H1 (cell line): ENCODE measurements at regions not wholly inside any gene's neighbourhood (a gene's known extent, or its start where the extent isn't known, plus 50 kb on each side); places are given as distances from the start of the nearest gene placed in this dataset.

Source experiments
- CTCF ChIA-PET: fragments of 300-600 bp; sonication (Branson Sonifier 250); formaldehyde crosslinking; loops from one replicate; lab custom pipeline; 2021; ENCODE audit not compliant: partially characterized antibody; lab: Charles Lee
- POLR2A ChIA-PET: fragments of 300-600 bp; sonication (Branson Sonifier 250); formaldehyde crosslinking; loops from one replicate; lab custom pipeline; 2021; ENCODE audit warnings: inconsistent platforms; ENCODE audit not compliant: partially characterized antibody; lab: Charles Lee
- DNase-seq, 2 experiments: peaks; one replicate each; pipeline versions ENCODE4 v3.0.0 to v3.0.0-alpha.2; 2010 to 2022; ENCODE audit warnings: low spot score in 2 of 2, low read depth in 1 of 2, mixed read lengths in 1 of 2
- FAIRE-seq: peaks from 2 replicates; lab custom pipeline; 2011; peaks lifted over from hg19 to GRCh38; lab: Jason Lieb, UNC
- H2AFZ ChIP-seq: 2 replicates; pipeline ENCODE4 v1.8.1; 2012; ENCODE audit warnings: low read length, inconsistent platforms
- H2AK5ac ChIP-seq: 2 replicates; pipeline ENCODE4 v1.6.1; 2013; ENCODE audit warnings: low read depth, low read length
- H2BK120ac ChIP-seq: replicated peaks from 2 replicates; pipeline ENCODE3; 2013; ENCODE audit warnings: low read depth, low read length, inconsistent platforms
- H2BK12ac ChIP-seq: 2 replicates; pipeline ENCODE4 v1.6.1; 2013; ENCODE audit warnings: low read depth, low read length
- H2BK15ac ChIP-seq: 2 replicates; pipeline ENCODE4 v1.6.1; 2013; ENCODE audit warnings: low read length
- H2BK20ac ChIP-seq: 2 replicates; pipeline ENCODE4 v1.6.1; 2013; ENCODE audit warnings: low read length
- H2BK5ac ChIP-seq: 2 replicates; pipeline ENCODE4 v1.6.1; 2013; ENCODE audit warnings: low read depth, low read length
- H3K14ac ChIP-seq: 2 replicates; pipeline ENCODE4 v1.6.1; 2013; ENCODE audit warnings: inconsistent platforms; ENCODE audit not compliant: insufficient read length
- H3K18ac ChIP-seq: 2 replicates; pipeline ENCODE4 v1.6.1; 2013; ENCODE audit warnings: low read length; ENCODE audit errors: extremely low read depth
- H3K23ac ChIP-seq: 2 replicates; pipeline ENCODE4 v1.6.1; 2013; ENCODE audit warnings: inconsistent platforms; ENCODE audit not compliant: insufficient read length
- H3K23me2 ChIP-seq: 2 replicates; pipeline ENCODE4 v1.6.1; 2013; ENCODE audit warnings: low read depth, low read length
- H3K27ac ChIP-seq: 2 replicates; pipeline ENCODE4 v1.6.1; 2011; ENCODE audit warnings: low read depth, low read length, inconsistent platforms
- H3K27me3 ChIP-seq, 4 experiments: replicated peaks in 1 of 4; 1 replicate in 1 of 4; 2 replicates in 3 of 4; pipeline versions ENCODE4 v1.6.1 to v1.8.1; 2011 to 2013; ENCODE audit warnings: low read length in 3 of 4, mild to moderate bottlenecking in 3 of 4, inconsistent platforms in 2 of 4, mixed read lengths in 2 of 4, moderate library complexity in 1 of 4; ENCODE audit not compliant: control insufficient read depth in 3 of 4, insufficient read depth in 3 of 4; ENCODE audit errors: extremely low read depth in 1 of 4
- H3K36me3 ChIP-seq, 4 experiments: 2 replicates each; pipeline versions ENCODE4 v1.6.1 to v1.8.1; 2011 to 2013; ENCODE audit warnings: mild to moderate bottlenecking in 4 of 4, low read length in 3 of 4, moderate library complexity in 2 of 4, control low read depth in 1 of 4, inconsistent platforms in 1 of 4; ENCODE audit not compliant: insufficient read depth in 4 of 4, control insufficient read depth in 2 of 4
- H3K4ac ChIP-seq: replicated peaks from 2 replicates; pipeline ENCODE3; 2013; ENCODE audit warnings: low read length, low read depth, mixed read lengths, inconsistent platforms; ENCODE audit not compliant: insufficient read length
- H3K4me1 ChIP-seq, 4 experiments: replicated peaks in 1 of 4; 1 replicate in 1 of 4; 2 replicates in 3 of 4; pipeline versions ENCODE4 v1.6.1 to v1.8.1; 2011 to 2013; ENCODE audit warnings: low read length in 3 of 4, inconsistent platforms in 2 of 4, mixed read lengths in 1 of 4; ENCODE audit not compliant: insufficient read depth in 4 of 4, control insufficient read depth in 3 of 4
- H3K4me2 ChIP-seq, 2 experiments: 2 replicates each; pipeline versions ENCODE4 v1.6.1 to v1.8.1; 2011 to 2013; ENCODE audit warnings: low read depth in 2 of 2, low read length in 2 of 2, control low read depth in 1 of 2, inconsistent platforms in 1 of 2, mild to moderate bottlenecking in 1 of 2; ENCODE audit not compliant: insufficient read depth in 1 of 2
- H3K4me3 ChIP-seq, 4 experiments: fragments of 200-600, 300-600 bp in 1 of 4; sonication (generic), shearing (Covaris generic), sonication (Bioruptor Twin) in 1 of 4; 2 replicates each; pipeline versions ENCODE4 v1.5.1 to v1.8.1; 2011 to 2016; ENCODE audit warnings: low read length in 4 of 4, low read depth in 3 of 4, control low read depth in 2 of 4, inconsistent platforms in 2 of 4, mild to moderate bottlenecking in 2 of 4, mixed read lengths in 1 of 4, moderate library complexity in 1 of 4; ENCODE audit not compliant: insufficient read depth in 2 of 4; ENCODE audit errors: extremely low read depth in 1 of 4
- H3K56ac ChIP-seq: replicated peaks from 2 replicates; pipeline ENCODE3; 2013; ENCODE audit warnings: low read depth, mild to moderate bottlenecking, mixed read lengths, low read length, inconsistent platforms; ENCODE audit not compliant: insufficient read length
- H3K79me1 ChIP-seq: 2 replicates; pipeline ENCODE4 v1.6.1; 2013; ENCODE audit warnings: low read depth, low read length, control low read depth
- H3K79me2 ChIP-seq, 2 experiments: 2 replicates each; pipeline versions ENCODE4 v1.6.1 to v1.8.1; 2012 to 2013; ENCODE audit warnings: low read length in 2 of 2, mild to moderate bottlenecking in 2 of 2, inconsistent platforms in 1 of 2; ENCODE audit not compliant: insufficient read depth in 2 of 2, control insufficient read depth in 1 of 2
- H3K9ac ChIP-seq, 4 experiments: replicated peaks in 1 of 4; 1 replicate in 1 of 4; 2 replicates in 3 of 4; pipeline versions ENCODE4 v1.6.1 to v1.8.1; 2011 to 2013; ENCODE audit warnings: low read depth in 3 of 4, low read length in 3 of 4, control low read depth in 2 of 4, mild to moderate bottlenecking in 2 of 4, moderate library complexity in 2 of 4, inconsistent platforms in 1 of 4; ENCODE audit errors: extremely low read depth in 1 of 4
- H3K9me3 ChIP-seq, 2 experiments: 2 replicates each; pipeline versions ENCODE4 v1.6.1 to v1.8.1; 2012 to 2013; ENCODE audit warnings: mild to moderate bottlenecking in 2 of 2, moderate library complexity in 2 of 2, control low read depth in 1 of 2, inconsistent platforms in 1 of 2, low read depth in 1 of 2, low read length in 1 of 2, mixed read lengths in 1 of 2; ENCODE audit not compliant: insufficient read depth in 2 of 2
- H4K20me1 ChIP-seq, 2 experiments: replicated peaks in 1 of 2; 2 replicates each; pipeline versions ENCODE3 to v1.8.1; 2011 to 2013; ENCODE audit warnings: inconsistent platforms in 2 of 2, low read length in 2 of 2, mild to moderate bottlenecking in 1 of 2; ENCODE audit not compliant: insufficient read depth in 2 of 2, control insufficient read depth in 1 of 2
- H4K5ac ChIP-seq: 2 replicates; pipeline ENCODE4 v1.6.1; 2013; ENCODE audit warnings: low read length, low read depth, mixed read lengths, inconsistent platforms; ENCODE audit not compliant: insufficient read length
- H4K8ac ChIP-seq: 2 replicates; pipeline ENCODE4 v1.8.0; 2013; ENCODE audit warnings: mild to moderate bottlenecking, moderate library complexity, low read length, inconsistent platforms; ENCODE audit not compliant: insufficient read depth; ENCODE audit errors: extremely low read depth
- H4K91ac ChIP-seq: replicated peaks from 2 replicates; pipeline ENCODE3; 2013; ENCODE audit warnings: low read length, mixed read lengths, inconsistent platforms; ENCODE audit not compliant: insufficient read length
- CBX5 ChIP-seq: fragments of 300-800, 300-1000 bp; sonication (generic); IDR thresholded peaks from 2 replicates; pipeline ENCODE4 v1.7.1; 2016; ENCODE audit warnings: antibody characterized with exemption, low read length, low read depth
- FOSL1 ChIP-seq: IDR thresholded peaks from 2 replicates; pipeline ENCODE4 v1.6.1; 2011; ENCODE audit warnings: mild to moderate bottlenecking, low read depth, low read length, moderate library complexity; ENCODE audit not compliant: insufficient read depth
- GTF2F1 ChIP-seq: IDR thresholded peaks from 2 replicates; pipeline ENCODE4 v1.6.1; 2012; ENCODE audit warnings: low read depth, low read length, improper control_type of control experiment, borderline replicate concordance
- HDAC2 ChIP-seq, 2 experiments: fragments of 300-600 bp in 1 of 2; sonication (generic) in 1 of 2; IDR thresholded peaks; 2 replicates each; pipeline ENCODE4 v1.6.1; 2011 to 2012; ENCODE audit warnings: low read depth in 2 of 2, low read length in 2 of 2, mild to moderate bottlenecking in 2 of 2, moderate library complexity in 2 of 2, borderline replicate concordance in 1 of 2, inconsistent platforms in 1 of 2
- NANOG ChIP-seq: IDR thresholded peaks from 2 replicates; pipeline ENCODE4 v1.6.1; 2011; ENCODE audit warnings: low read length, low read depth, mild to moderate bottlenecking, inconsistent platforms; ENCODE audit not compliant: insufficient read depth, poor library complexity, severe bottlenecking
- POU5F1 ChIP-seq: IDR thresholded peaks from 2 replicates; pipeline ENCODE4 v1.6.1; 2011; ENCODE audit warnings: low read depth, mild to moderate bottlenecking, low read length, moderate library complexity
- RAD21 ChIP-seq, 2 experiments: IDR thresholded peaks in 1 of 2; conservative IDR thresholded peaks in 1 of 2; 2 replicates each; pipeline ENCODE4 v1.6.1; 2011; ENCODE audit warnings: low read depth in 2 of 2, low read length in 2 of 2, improper control_type of control experiment in 1 of 2, inconsistent platforms in 1 of 2, mild to moderate bottlenecking in 1 of 2, moderate library complexity in 1 of 2
- RBBP5 ChIP-seq: IDR thresholded peaks from 2 replicates; pipeline ENCODE4 v1.7.1; 2012; ENCODE audit warnings: low read depth, mild to moderate bottlenecking, inconsistent platforms, low read length, moderate library complexity, borderline replicate concordance
- TAF1 ChIP-seq: IDR thresholded peaks from 2 replicates; pipeline ENCODE4 v1.6.1; 2011; ENCODE audit warnings: mild to moderate bottlenecking, low read depth, low read length
- WGBS, 2 experiments: shearing (Covaris generic) in 1 of 2; methylation state at CpG; one replicate each; pipeline versions ENCODE4 v1.1.6 to v1.1.7; 2013 to 2015; ENCODE audit warnings: low lambda C conversion rate in 2 of 2, mixed read lengths in 2 of 2, inconsistent platforms in 1 of 2, low coverage in 1 of 2, missing lambda C conversion rate in 1 of 2; ENCODE audit not compliant: insufficient replicate concordance in 2 of 2, insufficient coverage in 1 of 2, insufficient read length in 1 of 2; ENCODE audit errors: extremely low coverage in 1 of 2, missing lambda C conversion rate in 1 of 2; 5-methylcytosine and 5-hydroxymethylcytosine counted together
- TF ChIP-seq, protein P1 (sequence below): IDR thresholded peaks from 2 replicates; pipeline ENCODE4 v1.6.1; 2012; ENCODE audit warnings: inconsistent platforms

DNA sequence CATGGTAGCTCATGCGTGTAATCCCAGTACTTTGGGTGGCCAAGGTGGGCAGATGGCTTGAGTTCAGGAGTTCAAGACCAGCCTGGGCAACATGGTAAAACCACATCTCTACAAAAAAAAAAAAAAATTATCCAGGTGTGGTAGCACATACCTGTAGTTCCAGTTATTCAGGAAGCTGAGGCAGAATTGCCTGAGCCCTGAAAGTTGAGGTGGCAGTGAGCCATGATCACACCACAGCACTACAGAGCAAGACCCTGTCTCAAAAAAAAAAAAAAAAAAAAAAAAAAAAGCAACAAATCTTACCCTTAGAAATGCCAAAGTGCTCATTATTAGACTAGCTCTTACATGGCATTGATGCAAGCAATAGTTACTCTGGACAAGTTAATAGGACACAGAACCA, 724.9 kb downstream of the MAT2B start:
- ChIA-PET CTCF (interaction anchor here (0.7 kb wide), 1 partner anchor 25 kb away, joined by 3 read pairs; no protein-coding TSS in a partner anchor), POLR2A (no interaction called here)
- Histone ChIP-seq H3K36me3 (no peaks in the 10 kb centered on the region), H2AFZ (no peak overlapping the region), H3K79me2 (no peaks in the 10 kb centered on the region), H2BK15ac (no peak overlapping the region), H3K4me2 (no peak overlapping the region), H2BK5ac (no peak overlapping the region), H3K56ac (no peak overlapping the region), H3K4me1 (no peaks in the 10 kb centered on the region), H4K5ac (no peak overlapping the region), H3K79me1 (no peaks in the 10 kb centered on the region), H2BK120ac (no peak overlapping the region), H3K14ac (no peak overlapping the region), H3K18ac (no peak overlapping the region), H4K8ac (no peak overlapping the region), H3K4me3 (no peak overlapping the region), H2BK20ac (no peak overlapping the region), H3K9ac (no peak overlapping the region), H3K23ac (no peak overlapping the region), H2AK5ac (no peak overlapping the region), H3K23me2 (no peaks in the 10 kb centered on the region), H3K27ac (no peak overlapping the region), H3K27me3 (no peaks in the 10 kb centered on the region), H3K4ac (no peak overlapping the region), H4K91ac (no peak overlapping the region), H3K9me3 (0 out of 4 replicates have a peak, but pooled peaks cover 0 to 3% of the 10 kb centered on the region in 2 experiments), H4K20me1 (no peaks in the 10 kb centered on the region), H2BK12ac (no peak overlapping the region)
- TF ChIP-seq RAD21 (IDR thresholded peaks at IDR 0.05 in 1 of 2, conservative IDR thresholded peaks at IDR 0.05 in 1 of 2; ENCODE audit: low read depth in 2 of 2, low read length in 2 of 2) (no peak), HDAC2 (IDR thresholded peaks at IDR 0.05; ENCODE audit: borderline replicate concordance in 1 of 2, low read depth in 2 of 2, low read length in 2 of 2) (no peak), TAF1 (no peak), POU5F1 (no peak), GTF2F1 (no peak), FOSL1 (no peak), RBBP5 (no peak), NANOG (no peak), CBX5 (no peak)
- TF ChIP-seq, protein P1, sequence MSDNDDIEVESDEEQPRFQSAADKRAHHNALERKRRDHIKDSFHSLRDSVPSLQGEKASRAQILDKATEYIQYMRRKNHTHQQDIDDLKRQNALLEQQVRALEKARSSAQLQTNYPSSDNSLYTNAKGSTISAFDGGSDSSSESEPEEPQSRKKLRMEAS, result no peak
- FAIRE-seq, result no peak
- 93% methylated on average over 1 of the region's 1 CpG; no CpG with 5 or more reads in 1 of the 2 experiments for WGBS, 2 experiments
- DNase-seq, result no peak
